Spleen (tissue), 11 donors: ENCODE measurements at regions not wholly inside any gene's neighbourhood (a gene's known extent, or its start where the extent isn't known, plus 50 kb on each side); places are given as distances from the start of the nearest gene placed in this dataset.

Experiments
- DNase-seq: peaks from one replicate; pipeline ENCODE4 v3.0.0-alpha.2; 2020
- H3K27ac ChIP-seq, 8 donors: fragments of 200-600 bp; sonication (generic) in 7 of 8; 1 replicate in 4 of 8; 2 replicates in 4 of 8; pipeline versions ENCODE4 v1.5.0 to v1.8.0; 2016 to 2021; ENCODE audit warnings: inconsistent platforms in 4 of 8, mild to moderate bottlenecking in 4 of 8, moderate library complexity in 1 of 8
- H3K27me3 ChIP-seq, 7 donors: fragments of 200-600 bp; sonication (generic) in 6 of 7; replicated peaks in 1 of 7; 1 replicate in 4 of 7; 2 replicates in 3 of 7; pipeline versions ENCODE4 v1.5.0 to v1.8.0; 2016 to 2021; ENCODE audit warnings: inconsistent platforms in 3 of 7, mild to moderate bottlenecking in 1 of 7
- H3K36me3 ChIP-seq, 6 donors: fragments of 200-600 bp; sonication (generic) in 5 of 6; 1 replicate in 4 of 6; 2 replicates in 2 of 6; pipeline versions ENCODE4 v1.5.0 to v1.8.0; 2016 to 2021; ENCODE audit warnings: inconsistent platforms in 2 of 6
- H3K4me1 ChIP-seq, 6 donors: fragments of 200-600 bp; sonication (generic) in 5 of 6; 1 replicate in 3 of 6; 2 replicates in 3 of 6; pipeline versions ENCODE4 v1.5.0 to v1.8.0; 2016 to 2021; ENCODE audit warnings: inconsistent platforms in 3 of 6
- H3K4me3 ChIP-seq, 8 donors: fragments of 200-600 bp; sonication (generic) in 7 of 8; 1 replicate in 4 of 8; 2 replicates in 4 of 8; pipeline versions ENCODE4 v1.5.0 to v1.8.0; 2016 to 2021; ENCODE audit warnings: inconsistent platforms in 4 of 8, mild to moderate bottlenecking in 4 of 8, moderate library complexity in 2 of 8
- H3K9me3 ChIP-seq, 8 donors: fragments of 200-600 bp; sonication (generic) in 7 of 8; 1 replicate in 4 of 8; 2 replicates in 4 of 8; pipeline versions ENCODE4 v1.5.0 to v1.8.0; 2016 to 2021; ENCODE audit warnings: inconsistent platforms in 4 of 8
- CTCF ChIP-seq, 11 experiments: fragments of 200-600 bp in 7 of 11; fragments of 450-650 bp in 4 of 11; sonication (generic) in 4 of 11; IDR thresholded peaks in 8 of 11; conservative IDR thresholded peaks in 3 of 11; 1 replicate in 7 of 11; 2 replicates in 4 of 11; pipeline versions ENCODE4 v1.4.0 to v1.8.0; 2016 to 2021; ENCODE audit warnings: antibody characterized with exemption in 11 of 11, inconsistent platforms in 4 of 11, mild to moderate bottlenecking in 1 of 11
- POLR2A ChIP-seq, 3 donors: fragments of 450-650 bp; IDR thresholded peaks; one replicate each; pipeline ENCODE4 v1.5.1; 2017; ENCODE audit warnings: antibody characterized with exemption in 3 of 3, mild to moderate bottlenecking in 1 of 3
- POLR2AphosphoS5 ChIP-seq, 3 donors: sonication (generic); formaldehyde crosslinking; IDR thresholded peaks; one replicate each; pipeline ENCODE4 v1.5.1; 2017; ENCODE audit warnings: antibody characterized with exemption in 3 of 3
- WGBS, 5 donors: extraction: QIAGEN DNeasy Blood & Tissue Kit in 3 of 5; methylation state at CpG; one replicate each; pipeline versions ENCODE4 v1.1.5 to v1.1.7; 2013 to 2018; 5-methylcytosine and 5-hydroxymethylcytosine counted together
- intact Hi-C: fragments of 100-400 bp; cut with DNase I; formaldehyde crosslinking; loops from one replicate; pipeline ENCODE4 v1.15.0; 2023; ENCODE audit warnings: low total_unique reads
- donor health status: healthy with polysubstance abuse.
- donor health status: DM: no; HTN: no; CAD: no; lungs with moderate emphysema.
- donor health status: DM: no; HTN: no; CAD: no.
- donor health status: Bipolar disorder and iron deficiency.
- donor health status: healthy.
- donor health status: DM: no; HTN: no; CAD: no.
- donor health status: DM: yes; HTN: yes; CAD: no.

DNA sequence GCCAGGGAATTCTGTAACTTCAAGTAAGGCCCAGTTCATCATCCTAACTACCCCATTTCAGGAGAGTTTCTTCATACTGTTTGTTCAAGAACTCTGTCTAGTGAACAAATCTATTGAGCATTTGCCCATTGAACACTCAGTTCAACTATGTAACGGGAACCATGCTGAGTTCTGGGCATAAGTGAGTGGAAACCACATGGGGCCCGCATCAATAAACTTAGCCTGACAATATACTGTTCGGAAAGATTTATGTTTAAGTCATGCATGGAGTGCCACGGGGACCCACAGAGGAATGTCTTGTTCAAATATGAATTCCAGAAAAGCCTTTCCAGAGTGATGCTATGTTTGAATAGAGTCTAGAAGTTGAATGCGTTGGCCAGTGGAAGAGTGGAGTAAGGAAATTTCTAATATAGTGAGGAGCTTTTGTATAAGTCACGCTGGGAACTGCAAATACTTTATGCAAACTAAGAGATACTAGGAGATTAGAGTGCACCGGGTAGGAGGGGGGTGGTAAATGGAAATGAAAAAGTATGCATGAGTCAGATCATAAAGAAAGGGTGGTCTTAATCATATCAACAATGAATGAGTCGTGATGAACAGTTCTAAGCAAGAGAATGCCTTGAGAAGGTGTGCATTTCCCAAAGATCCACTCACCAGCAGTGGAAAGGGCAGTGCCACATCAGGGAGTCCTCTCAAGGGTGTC is 279.8 kb downstream of the VPS13C start:
- H3K9me3 ChIP-seq: no peaks in the 10 kb centered on the region
- no peak for TF ChIP-seq CTCF (IDR thresholded peaks at IDR 0.05 in 8 of 11, conservative IDR thresholded peaks at IDR 0.05 in 3 of 11)
- no peak for TF ChIP-seq POLR2AphosphoS5 (IDR thresholded peaks at IDR 0.05)
- TF ChIP-seq POLR2A (IDR thresholded peaks at IDR 0.05): no peak
- no peak for DNase-seq
- no peak overlapping the region for H3K4me3 ChIP-seq
- H3K36me3 ChIP-seq: no peaks in the 10 kb centered on the region
- peaks cover 0 to 16% (median 0%) of the 10 kb centered on the region in 7 donors for H3K27me3 ChIP-seq
- intact Hi-C loops: no loop called here
- 84 to 92% (median 88%) methylated on average over 8 of the region's 8 CpGs for WGBS, 5 donors
- H3K4me1 ChIP-seq: no peaks in the 10 kb centered on the region
- H3K27ac ChIP-seq: no peak overlapping the region

DNA sequence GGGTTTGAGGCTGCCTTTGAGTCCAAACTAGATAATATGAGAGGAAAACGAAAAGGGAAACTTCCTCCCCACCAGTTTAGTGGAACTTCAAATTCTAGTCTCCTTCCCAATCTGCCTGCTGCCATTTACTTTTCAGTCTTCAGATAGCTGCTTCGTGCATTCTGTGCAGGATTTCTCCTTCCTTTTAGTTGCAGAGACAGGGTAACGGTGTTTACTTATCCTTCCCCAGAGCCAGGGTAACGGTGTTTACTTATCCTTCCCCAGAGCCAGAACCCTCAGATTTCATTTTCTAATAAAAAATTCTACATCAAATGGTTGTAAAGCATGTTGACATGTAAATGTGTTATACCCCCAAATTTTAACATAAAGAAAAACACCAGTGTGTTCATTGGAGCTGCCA is 282.6 kb downstream of the VPS13C start:
- Histone ChIP-seq H3K9me3 (peaks cover 0 to 11% (median 9%) of the 10 kb centered on the region in 8 donors), H3K27ac (no peak overlapping the region), H3K4me3 (no peak overlapping the region), H3K36me3 (no peaks in the 10 kb centered on the region), H3K27me3 (peaks cover 0 to 16% (median 0%) of the 10 kb centered on the region in 7 donors), H3K4me1 (no peaks in the 10 kb centered on the region)
- intact Hi-C loops: no loop called here
- 70 to 89% (median 77%) methylated on average over 4 of the region's 4 CpGs for WGBS, 5 donors
- no peak for TF ChIP-seq CTCF (IDR thresholded peaks at IDR 0.05 in 8 of 11, conservative IDR thresholded peaks at IDR 0.05 in 3 of 11)
- TF ChIP-seq POLR2AphosphoS5 (IDR thresholded peaks at IDR 0.05): no peak
- no peak for TF ChIP-seq POLR2A (IDR thresholded peaks at IDR 0.05)
- DNase-seq: no peak

GRCh38 chr15:61769557-61769956 is 290.7 kb downstream of the VPS13C start:
- Histone ChIP-seq H3K4me3 (no peak overlapping the region), H3K9me3 (peaks cover 4 to 33% (median 24%) of the 10 kb centered on the region in 8 donors), H3K4me1 (peaks cover 0 to 4% (median 0%) of the 10 kb centered on the region in 6 donors), H3K27ac (no peak overlapping the region), H3K36me3 (no peaks in the 10 kb centered on the region), H3K27me3 (peaks cover 0 to 23% (median 0%) of the 10 kb centered on the region in 7 donors)
- intact Hi-C loops: no loop called here
- 83 to 96% (median 89%) methylated on average over 2 of the region's 2 CpGs for WGBS, 5 donors
- DNase-seq: no peak
- TF ChIP-seq POLR2A (IDR thresholded peaks at IDR 0.05): no peak
- TF ChIP-seq CTCF (IDR thresholded peaks at IDR 0.05 in 8 of 11, conservative IDR thresholded peaks at IDR 0.05 in 3 of 11): no peak
- no peak for TF ChIP-seq POLR2AphosphoS5 (IDR thresholded peaks at IDR 0.05)

DNA sequence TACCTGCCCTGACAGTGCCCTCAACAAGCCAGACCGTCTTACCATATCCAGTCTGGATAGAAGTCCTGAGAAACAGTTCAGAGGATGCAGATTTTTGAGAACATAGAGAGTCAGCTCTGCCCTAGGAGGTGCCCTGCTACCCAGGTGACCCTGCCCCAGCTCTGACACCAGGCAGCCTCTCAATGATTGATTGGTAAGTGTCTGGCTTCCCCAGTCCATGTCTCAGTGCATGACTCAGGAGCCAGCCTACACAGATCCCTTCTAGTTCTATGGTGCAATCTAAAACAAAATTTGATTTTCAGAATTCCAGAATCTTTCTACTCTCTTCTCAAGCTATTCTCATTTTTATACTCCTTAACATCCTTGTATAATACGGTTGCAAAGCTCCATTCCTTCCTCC is 292.1 kb downstream of the VPS13C start:
- 82 to 94% (median 87%) methylated on average over 2 of the region's 2 CpGs for WGBS, 5 donors
- no peak overlapping the region for H3K4me3 ChIP-seq

More for the DNA sequence above, 292.1 kb downstream of the VPS13C start:
- intact Hi-C loops: no loop called here
- Histone ChIP-seq H3K27me3 (peaks cover 0 to 33% (median 0%) of the 10 kb centered on the region in 7 donors), H3K36me3 (no peaks in the 10 kb centered on the region), H3K9me3 (peaks cover 4 to 27% (median 20%) of the 10 kb centered on the region in 8 donors), H3K4me1 (peaks cover 0 to 4% (median 0%) of the 10 kb centered on the region in 6 donors), H3K27ac (no peak overlapping the region)
- no peak for DNase-seq
- TF ChIP-seq POLR2A (IDR thresholded peaks at IDR 0.05): no peak
- TF ChIP-seq CTCF (IDR thresholded peaks at IDR 0.05 in 8 of 11, conservative IDR thresholded peaks at IDR 0.05 in 3 of 11): no peak
- TF ChIP-seq POLR2AphosphoS5 (IDR thresholded peaks at IDR 0.05): no peak
